CD4-positive, alpha-beta T cell (primary cell): ENCODE measurements at regions not wholly inside any gene's neighbourhood (a gene's known extent, or its start where the extent isn't known, plus 50 kb on each side); places are given as distances from the start of the nearest gene placed in this dataset.
"Not testable (repeated sequence)": the region's sequence is repeated elsewhere in the genome, so short reads cannot be mapped to it uniquely, and the experiment has no call there.

Source experiments
- ATAC-seq: fragments of 200-7000 bp; cut with Tn5 transposase; one replicate; pipeline ENCODE4 v1.10.0; 2022; ENCODE audit warnings: mild to moderate bottlenecking; ENCODE audit not compliant: poor library complexity
- CTCF ChIA-PET: fragments of 350-600 bp; sonication (Branson Sonifier 250); formaldehyde crosslinking; loops from one replicate; lab custom pipeline; 2021; ENCODE audit warnings: antibody characterized with exemption, inconsistent platforms; lab: Charles Lee
- POLR2A ChIA-PET: fragments of 350-600 bp; sonication (Branson Sonifier 250); formaldehyde crosslinking; loops from one replicate; lab custom pipeline; 2021; ENCODE audit warnings: antibody characterized with exemption, inconsistent platforms; lab: Charles Lee
- DNase-seq, 14 experiments: peaks; one replicate each; pipeline ENCODE4 v3.0.0-alpha.2; 2013 to 2020; ENCODE audit warnings: mixed read lengths in 2 of 14
- H3K27ac ChIP-seq, 2 donors: one replicate each; pipeline versions ENCODE4 v1.5.1 to v1.7.0; 2013; ENCODE audit warnings: low read length in 2 of 2, low read depth in 1 of 2, mild to moderate bottlenecking in 1 of 2
- H3K27me3 ChIP-seq, 2 experiments: 1 replicate in 1 of 2; 2 replicates in 1 of 2; pipeline versions ENCODE4 v1.6.1 to v1.7.0; 2013; ENCODE audit warnings: low read length in 2 of 2, control low read depth in 1 of 2, mild to moderate bottlenecking in 1 of 2, moderate library complexity in 1 of 2; ENCODE audit not compliant: insufficient read depth in 2 of 2, control insufficient read depth in 1 of 2
- H3K36me3 ChIP-seq: one replicate; pipeline ENCODE4 v1.6.1; 2013; ENCODE audit warnings: low read length, control low read depth; ENCODE audit not compliant: insufficient read depth
- H3K4me1 ChIP-seq: one replicate; pipeline ENCODE4 v1.6.1; 2013; ENCODE audit warnings: low read length, control low read depth; ENCODE audit not compliant: insufficient read depth
- H3K4me3 ChIP-seq: one replicate; pipeline ENCODE4 v1.5.1; 2013; ENCODE audit warnings: mild to moderate bottlenecking, low read length, moderate library complexity
- H3K9me3 ChIP-seq, 2 experiments: 1 replicate in 1 of 2; 2 replicates in 1 of 2; pipeline versions ENCODE4 v1.6.1 to v1.7.0; 2013; ENCODE audit warnings: low read length in 2 of 2, mild to moderate bottlenecking in 2 of 2, control low read depth in 1 of 2, moderate library complexity in 1 of 2; ENCODE audit not compliant: control insufficient read depth in 1 of 2, insufficient read depth in 1 of 2
- H3K27ac Mint-ChIP-seq: one replicate; pipeline ENCODE4 v1.8.0; 2020; ENCODE audit warnings: mixed read lengths
- H3K27me3 Mint-ChIP-seq: one replicate; pipeline ENCODE4 v1.8.0; 2021; ENCODE audit warnings: mixed read lengths
- H3K36me3 Mint-ChIP-seq: one replicate; pipeline ENCODE4 v1.8.0; 2021; ENCODE audit warnings: low read depth, mixed read lengths
- H3K4me1 Mint-ChIP-seq: one replicate; pipeline ENCODE4 v1.8.0; 2021; ENCODE audit warnings: low read depth, mixed read lengths
- H3K4me3 Mint-ChIP-seq: one replicate; pipeline ENCODE4 v1.8.0; 2020; ENCODE audit warnings: mild to moderate bottlenecking, mixed read lengths
- H3K9me3 Mint-ChIP-seq: one replicate; pipeline ENCODE4 v1.8.0; 2020; ENCODE audit warnings: mixed read lengths
- intact Hi-C, 2 experiments: fragments of 100-400 bp; cut with DNase I in 1 of 2; cut with micrococcal nuclease in 1 of 2; formaldehyde crosslinking; loops; one replicate each; pipeline versions ENCODE4 v1.15.1 to v1.9.0; 2023 to 2025; cut with DNase I, micrococcal nuclease
- TF ChIP-seq, protein P1 (sequence below): fragments of 200-600 bp; IDR thresholded peaks from one replicate; pipeline ENCODE4 v1.8.0; 2022; ENCODE audit warnings: antibody characterized with exemption, mild to moderate bottlenecking

DNA sequence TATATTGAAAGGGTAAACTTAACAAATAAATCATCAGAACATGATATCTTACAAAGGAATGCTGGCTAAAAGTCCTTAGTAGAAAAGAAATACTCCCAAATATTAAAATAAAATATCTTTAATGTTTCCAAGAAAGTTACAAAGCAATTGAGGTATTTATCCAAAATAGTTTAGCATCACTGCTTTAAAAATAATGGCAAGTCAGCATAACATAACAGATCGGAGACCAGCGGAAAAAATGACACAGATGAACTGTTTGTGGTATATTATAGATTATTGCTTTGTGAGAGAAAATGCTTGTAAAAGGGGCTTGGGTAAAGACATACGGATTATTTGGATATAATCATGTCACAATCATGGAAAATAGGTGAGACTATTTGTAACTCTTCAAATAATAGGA lies 168.5 kb upstream of the TEX13C start:
- Mint-ChIP-seq H3K27ac (no peak overlapping the region), H3K4me3 (no peak overlapping the region), H3K36me3 (no peaks in the 10 kb centered on the region), H3K27me3 (no peaks in the 10 kb centered on the region), H3K4me1 (no peaks in the 10 kb centered on the region), H3K9me3 (no peaks in the 10 kb centered on the region)
- no peak for ATAC-seq
- no peak for DNase-seq
- no peak overlapping the region for H3K4me3 ChIP-seq
- intact Hi-C loops, result no loop called here
- TF ChIP-seq, protein P1, sequence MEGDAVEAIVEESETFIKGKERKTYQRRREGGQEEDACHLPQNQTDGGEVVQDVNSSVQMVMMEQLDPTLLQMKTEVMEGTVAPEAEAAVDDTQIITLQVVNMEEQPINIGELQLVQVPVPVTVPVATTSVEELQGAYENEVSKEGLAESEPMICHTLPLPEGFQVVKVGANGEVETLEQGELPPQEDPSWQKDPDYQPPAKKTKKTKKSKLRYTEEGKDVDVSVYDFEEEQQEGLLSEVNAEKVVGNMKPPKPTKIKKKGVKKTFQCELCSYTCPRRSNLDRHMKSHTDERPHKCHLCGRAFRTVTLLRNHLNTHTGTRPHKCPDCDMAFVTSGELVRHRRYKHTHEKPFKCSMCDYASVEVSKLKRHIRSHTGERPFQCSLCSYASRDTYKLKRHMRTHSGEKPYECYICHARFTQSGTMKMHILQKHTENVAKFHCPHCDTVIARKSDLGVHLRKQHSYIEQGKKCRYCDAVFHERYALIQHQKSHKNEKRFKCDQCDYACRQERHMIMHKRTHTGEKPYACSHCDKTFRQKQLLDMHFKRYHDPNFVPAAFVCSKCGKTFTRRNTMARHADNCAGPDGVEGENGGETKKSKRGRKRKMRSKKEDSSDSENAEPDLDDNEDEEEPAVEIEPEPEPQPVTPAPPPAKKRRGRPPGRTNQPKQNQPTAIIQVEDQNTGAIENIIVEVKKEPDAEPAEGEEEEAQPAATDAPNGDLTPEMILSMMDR, result no peak
- CTCF ChIA-PET, result no interaction called here
- no peaks in the 10 kb centered on the region for H3K36me3 ChIP-seq
- H3K27ac ChIP-seq, result no peak overlapping the region
- H3K9me3 ChIP-seq, result no peaks in the 10 kb centered on the region
- POLR2A ChIA-PET, result no interaction called here
- no peaks in the 10 kb centered on the region for H3K27me3 ChIP-seq
- H3K4me1 ChIP-seq, result no peaks in the 10 kb centered on the region

- H3K36me3 Mint-ChIP-seq, result no peaks in the 10 kb centered on the region
- CTCF ChIA-PET, result interaction anchor here (0.9 kb wide), 1 partner anchor 122 kb away, joined by 3 read pairs; no protein-coding TSS in a partner anchor
Measured at GRCh38 chrX:125152011-125152410, 167.7 kb upstream of the TEX13C start.

GRCh38 chrX:125153621-125154020 lies 166.1 kb upstream of the TEX13C start:
- intact Hi-C loops, result no loop called here
- no peak for DNase-seq
- H3K4me3 Mint-ChIP-seq, result no peak overlapping the region
- H3K4me3 ChIP-seq, result no peak overlapping the region
- H3K36me3 ChIP-seq, result no peaks in the 10 kb centered on the region
- ATAC-seq, result no peak
- POLR2A ChIA-PET, result no interaction called here
- H3K4me1 ChIP-seq, result no peaks in the 10 kb centered on the region
- H3K27me3 ChIP-seq, result no peaks in the 10 kb centered on the region
- no peak overlapping the region for H3K27ac ChIP-seq
- no peaks in the 10 kb centered on the region for H3K9me3 Mint-ChIP-seq
- H3K9me3 ChIP-seq, result no peaks in the 10 kb centered on the region
- CTCF ChIA-PET, result no interaction called here
- no peaks in the 10 kb centered on the region for H3K4me1 Mint-ChIP-seq
- H3K27ac Mint-ChIP-seq, result no peak overlapping the region
- TF ChIP-seq, protein P1, result no peak
- no peaks in the 10 kb centered on the region for H3K36me3 Mint-ChIP-seq
- H3K27me3 Mint-ChIP-seq, result no peaks in the 10 kb centered on the region

More at GRCh38 chrX:125152011-125152410, 167.7 kb upstream of the TEX13C start:
- intact Hi-C loops, result no loop called here
- POLR2A ChIA-PET, result no interaction called here
- no peaks in the 10 kb centered on the region for H3K36me3 ChIP-seq
- H3K4me3 ChIP-seq, result no peak overlapping the region
- H3K4me3 Mint-ChIP-seq, result no peak overlapping the region
- H3K27ac Mint-ChIP-seq, result no peak overlapping the region
- H3K4me1 ChIP-seq, result no peaks in the 10 kb centered on the region
- H3K9me3 Mint-ChIP-seq, result no peaks in the 10 kb centered on the region
- no peak overlapping the region for H3K27ac ChIP-seq
- ATAC-seq (no peak), DNase-seq (no peak)
- TF ChIP-seq, protein P1, result no peak
- no peaks in the 10 kb centered on the region for H3K9me3 ChIP-seq
- no peaks in the 10 kb centered on the region for H3K27me3 Mint-ChIP-seq
- no peaks in the 10 kb centered on the region for H3K27me3 ChIP-seq
- H3K4me1 Mint-ChIP-seq, result no peaks in the 10 kb centered on the region

DNA sequence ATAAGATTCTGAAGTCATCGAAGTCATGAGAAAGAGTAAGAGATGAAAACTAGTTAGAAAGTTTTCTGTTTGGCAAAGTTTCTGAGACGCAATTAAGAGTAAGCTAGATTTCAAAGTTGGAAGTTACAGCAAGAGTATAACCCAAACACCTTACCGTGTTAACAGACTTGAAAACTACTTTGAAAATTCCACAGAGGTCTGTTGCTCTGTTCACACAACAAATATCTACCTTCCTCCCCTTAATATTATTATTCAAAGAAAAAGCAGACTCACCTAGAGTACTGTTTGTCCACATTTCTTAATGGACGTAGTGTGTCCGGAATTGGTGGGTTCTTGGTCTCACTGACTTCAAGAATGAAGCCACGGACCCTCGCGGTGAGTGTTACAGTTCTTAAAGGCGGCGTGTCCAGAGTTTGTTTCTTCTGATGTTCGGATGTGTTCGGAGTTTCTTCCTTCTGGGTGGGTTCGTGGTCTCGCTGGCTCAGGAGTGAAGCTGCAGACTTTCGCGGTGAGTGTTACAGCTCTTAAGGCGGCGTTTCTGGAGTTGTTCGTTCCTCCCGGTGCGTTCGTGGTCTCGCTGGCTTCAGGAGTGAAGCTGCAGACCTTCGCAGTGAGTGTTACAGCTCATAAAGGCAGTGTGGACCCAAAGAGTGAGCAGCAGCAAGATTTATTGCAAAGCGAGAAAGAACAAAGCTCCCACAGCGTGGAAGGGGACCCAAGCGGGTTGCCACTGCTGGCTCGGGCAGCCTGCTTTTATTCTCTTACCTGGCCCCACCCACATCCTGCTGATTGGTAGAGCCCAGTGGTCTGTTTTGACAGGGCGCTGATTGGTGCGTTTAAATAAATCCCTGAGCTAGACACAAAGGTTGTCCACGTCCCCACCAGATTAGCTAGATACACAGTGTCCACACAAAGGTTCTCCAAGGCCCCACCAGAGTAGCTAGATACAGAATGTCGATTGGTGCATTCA lies 165.1 kb upstream of the TEX13C start:
- H3K4me1 ChIP-seq, H3K36me3 ChIP-seq, POLR2A ChIA-PET, H3K9me3 Mint-ChIP-seq, DNase-seq, H3K27me3 ChIP-seq, H3K9me3 ChIP-seq, intact Hi-C loops, H3K4me3 Mint-ChIP-seq, CTCF ChIA-PET, H3K27me3 Mint-ChIP-seq, ATAC-seq, H3K27ac ChIP-seq, H3K36me3 Mint-ChIP-seq, H3K4me1 Mint-ChIP-seq, H3K27ac Mint-ChIP-seq, H3K4me3 ChIP-seq: not testable (repeated sequence)

GRCh38 chrX:125155296-125156033 lies 164.2 kb upstream of the TEX13C start:
- DNase-seq, H3K9me3 Mint-ChIP-seq, POLR2A ChIA-PET, H3K27ac ChIP-seq, ATAC-seq, intact Hi-C loops, H3K27me3 ChIP-seq, H3K4me1 Mint-ChIP-seq, H3K4me3 Mint-ChIP-seq, CTCF ChIA-PET, H3K4me1 ChIP-seq, H3K4me3 ChIP-seq, H3K27me3 Mint-ChIP-seq, H3K9me3 ChIP-seq, H3K27ac Mint-ChIP-seq, H3K36me3 ChIP-seq, H3K36me3 Mint-ChIP-seq: not testable (repeated sequence)
